HCT116 (cell line): ENCODE measurements at regions not wholly inside any gene's neighbourhood (a gene's known extent, or its start where the extent isn't known, plus 50 kb on each side); places are given as distances from the start of the nearest gene placed in this dataset.

Experiments used
- ATAC-seq: fragments of 200-7000 bp; cut with Tn5 transposase; 2 replicates; pipeline ENCODE4 v1.9.1; 2020; ENCODE audit warnings: mild to moderate bottlenecking, moderate library complexity
- BruUV-seq: library from RNA; stranded (reverse); fragments of 400-500 nt; replicated peaks from 2 replicates; lab custom pipeline; 2021; lab: Mats Ljungman, UMichigan
- CTCF ChIA-PET: fragments of 300-600 bp; sonication (Branson Sonifier 250); formaldehyde crosslinking; loops from one replicate; lab custom pipeline; 2021; ENCODE audit warnings: antibody characterized with exemption; lab: Charles Lee
- POLR2A ChIA-PET: fragments of 300-600, 350-600 bp; sonication (Branson Sonifier 250); formaldehyde crosslinking; loops from one replicate; lab custom pipeline; 2021; ENCODE audit warnings: antibody characterized with exemption; lab: Charles Lee
- RAD21 ChIA-PET, 2 experiments: fragments of 300-600 bp; sonication (Branson Sonifier 250); formaldehyde crosslinking; loops; one replicate each; lab custom pipeline; 2023; ENCODE audit warnings: low total read pairs in 2 of 2; ENCODE audit not compliant: uncharacterized antibody in 2 of 2, unreplicated experiment in 2 of 2, low non-redundant PET in 1 of 2; lab: Charles Lee
- DNase-seq: peaks from one replicate; pipeline ENCODE4 v3.0.0-alpha.2; 2010; ENCODE audit warnings: low read depth, low spot score
- H2AFZ ChIP-seq: fragments of 200-600 bp; shearing (Covaris generic), sonication (generic); 2 replicates; pipeline ENCODE4 v1.6.1; 2017; ENCODE audit warnings: low read depth, mixed run types, mixed read lengths, antibody characterized with exemption, low read length; ENCODE audit not compliant: poor library complexity, severe bottlenecking
- H3K27ac ChIP-seq: 2 replicates; pipeline ENCODE4 v1.5.1; 2012; ENCODE audit warnings: low read depth, low read length
- H3K27me3 ChIP-seq: fragments of 200-600 bp; sonication (generic); 2 replicates; pipeline ENCODE4 v1.6.1; 2016; ENCODE audit warnings: mixed run types, low read length, mixed read lengths; ENCODE audit not compliant: insufficient read depth
- H3K36me3 ChIP-seq, 2 experiments: fragments of 200-500 bp in 1 of 2; fragments of 200-600 bp in 1 of 2; sonication (Bioruptor generic) in 1 of 2; sonication (generic) in 1 of 2; 2 replicates each; pipeline versions ENCODE4 v1.5.1 to v1.6.1; 2014 to 2016; ENCODE audit warnings: low read length in 2 of 2, inconsistent platforms in 1 of 2, mixed read lengths in 1 of 2, mixed run types in 1 of 2; ENCODE audit not compliant: insufficient read depth in 2 of 2, control insufficient read depth in 1 of 2
- H3K4me1 ChIP-seq, 2 experiments: fragments of 200-600 bp in 1 of 2; sonication (generic) in 1 of 2; 2 replicates each; pipeline versions ENCODE4 v1.5.1 to v1.6.1; 2012 to 2017; ENCODE audit warnings: low read length in 2 of 2, inconsistent platforms in 1 of 2, mild to moderate bottlenecking in 1 of 2, mixed read lengths in 1 of 2, mixed run types in 1 of 2, moderate library complexity in 1 of 2; ENCODE audit not compliant: insufficient read depth in 2 of 2, control insufficient read depth in 1 of 2
- H3K4me2 ChIP-seq: fragments of 200-600 bp; sonication (generic); 2 replicates; pipeline ENCODE4 v1.6.1; 2017; ENCODE audit warnings: mixed run types, low read length, mixed read lengths
- H3K4me3 ChIP-seq, 2 experiments: fragments of 200-600 bp in 1 of 2; sonication (generic) in 1 of 2; replicated peaks in 1 of 2; 2 replicates each; pipeline ENCODE4 v1.5.1; 2011 to 2016; ENCODE audit warnings: low read length in 2 of 2, control low read depth in 1 of 2, low read depth in 1 of 2, mild to moderate bottlenecking in 1 of 2, mixed read lengths in 1 of 2, mixed run types in 1 of 2
- H3K79me2 ChIP-seq: fragments of 200-600 bp; sonication (generic); 2 replicates; pipeline ENCODE4 v1.6.1; 2017; ENCODE audit warnings: mild to moderate bottlenecking, mixed run types, low read length, moderate library complexity, mixed read lengths; ENCODE audit not compliant: insufficient read depth
- H3K9ac ChIP-seq: fragments of 200-600 bp; sonication (generic); 2 replicates; pipeline ENCODE4 v1.6.1; 2016; ENCODE audit warnings: low read length, mixed read lengths
- H3K9me2 ChIP-seq: fragments of 200-600 bp; sonication (generic), shearing (Covaris generic); 2 replicates; pipeline ENCODE4 v1.6.1; 2017; ENCODE audit warnings: mixed run types, mild to moderate bottlenecking, moderate library complexity; ENCODE audit not compliant: insufficient read depth
- H3K9me3 ChIP-seq, 2 experiments: fragments of 200-500 bp in 1 of 2; fragments of 200-600 bp in 1 of 2; sonication (Bioruptor generic) in 1 of 2; sonication (generic) in 1 of 2; 2 replicates each; pipeline ENCODE4 v1.6.1; 2014 to 2017; ENCODE audit warnings: low read length in 2 of 2, mixed read lengths in 2 of 2, inconsistent platforms in 1 of 2, low read depth in 1 of 2, mild to moderate bottlenecking in 1 of 2, mixed run types in 1 of 2, moderate library complexity in 1 of 2; ENCODE audit not compliant: control insufficient read depth in 1 of 2, insufficient read depth in 1 of 2
- H4K20me1 ChIP-seq: fragments of 200-600 bp; sonication (generic), shearing (Covaris generic); 2 replicates; pipeline ENCODE4 v1.6.1; 2017; ENCODE audit warnings: mixed run types, mild to moderate bottlenecking, moderate library complexity; ENCODE audit not compliant: insufficient read depth
- ATF3 ChIP-seq: IDR thresholded peaks from 2 replicates; pipeline ENCODE4 v1.6.1; 2012
- CEBPB ChIP-seq: IDR thresholded peaks from 2 replicates; pipeline ENCODE4 v1.6.1; 2012; ENCODE audit warnings: low read depth
- EGR1 ChIP-seq: IDR thresholded peaks from 2 replicates; pipeline ENCODE4 v1.6.1; 2012; ENCODE audit warnings: low read depth
- EZH2 ChIP-seq: fragments of 200-600 bp; sonication (generic); IDR thresholded peaks from 2 replicates; pipeline ENCODE4 v1.6.1; 2017; ENCODE audit warnings: antibody characterized with exemption, mixed run types
- EZH2phosphoT487 ChIP-seq: fragments of 200-600 bp; IDR thresholded peaks from 2 replicates; pipeline ENCODE4 v1.6.1; 2018; ENCODE audit warnings: antibody characterized with exemption, borderline replicate concordance
- JUND ChIP-seq: IDR thresholded peaks from 2 replicates; pipeline ENCODE4 v1.6.1; 2012
- MAX ChIP-seq: IDR thresholded peaks from 2 replicates; pipeline ENCODE4 v1.6.1; 2012
- POLR2A ChIP-seq: IDR thresholded peaks from 2 replicates; pipeline ENCODE4 v1.7.0; 2011; ENCODE audit warnings: borderline replicate concordance; ENCODE audit not compliant: insufficient read depth, insufficient read length; ENCODE audit errors: extremely low read depth
- REST ChIP-seq: IDR thresholded peaks from 2 replicates; pipeline ENCODE4 v1.6.1; 2012; ENCODE audit warnings: low read depth
- SIN3A ChIP-seq: IDR thresholded peaks from 2 replicates; pipeline ENCODE4 v1.6.1; 2012; ENCODE audit warnings: low read depth
- SP1 ChIP-seq: IDR thresholded peaks from 2 replicates; pipeline ENCODE4 v1.6.1; 2012; ENCODE audit warnings: low read depth
- SRF ChIP-seq: IDR thresholded peaks from 2 replicates; pipeline ENCODE4 v1.6.1; 2012; ENCODE audit warnings: low read depth
- YY1 ChIP-seq: IDR thresholded peaks from 2 replicates; pipeline ENCODE4 v1.6.1; 2011; ENCODE audit warnings: low read length, low read depth, moderate library complexity, mild to moderate bottlenecking; ENCODE audit not compliant: insufficient replicate concordance; ENCODE audit errors: extremely low read depth
- ZNF274 ChIP-seq: fragments of 200-500 bp; sonication (Bioruptor generic); IDR thresholded peaks from 2 replicates; pipeline ENCODE4 v1.6.1; 2014; ENCODE audit warnings: mild to moderate bottlenecking, low read depth, low read length, inconsistent platforms
- intact Hi-C: fragments of 100-400 bp; cut with micrococcal nuclease; formaldehyde crosslinking; loops from 2 replicates; pipeline ENCODE4 v1.10.0; 2022
- TF ChIP-seq, protein P1 (sequence below), 3 experiments: fragments of 200-600 bp in 1 of 3; sonication (generic) in 1 of 3; IDR thresholded peaks in 2 of 3; conservative IDR thresholded peaks in 1 of 3; 2 replicates each; pipeline ENCODE4 v1.5.1; 2012 to 2017; ENCODE audit warnings: low read depth in 2 of 3, low read length in 2 of 3, antibody characterized with exemption in 1 of 3, borderline replicate concordance in 1 of 3, control low read depth in 1 of 3, mild to moderate bottlenecking in 1 of 3, mixed read lengths in 1 of 3, mixed run types in 1 of 3, moderate library complexity in 1 of 3; ENCODE audit not compliant: insufficient read depth in 1 of 3

GRCh38 chr17:34843682-34844081, 117.6 kb downstream of the CCT6B start:
- Histone ChIP-seq H2AFZ (no peak overlapping the region), H3K36me3 (no peaks in the 10 kb centered on the region), H3K27me3 (peaks cover 32% of the 10 kb centered on the region)
- no TSS peak for BruUV-seq
- POLR2A ChIA-PET: no interaction called here
- TF ChIP-seq REST (no peak), EZH2 (no peak), POLR2A (no peak), JUND (no peak), YY1 (no peak), SP1 (no peak), EGR1 (no peak), MAX (no peak), SIN3A (no peak), ZNF274 (no peak), ATF3 (no peak), SRF (no peak), EZH2phosphoT487 (no peak), CEBPB (no peak)
- TF ChIP-seq, protein P1, sequence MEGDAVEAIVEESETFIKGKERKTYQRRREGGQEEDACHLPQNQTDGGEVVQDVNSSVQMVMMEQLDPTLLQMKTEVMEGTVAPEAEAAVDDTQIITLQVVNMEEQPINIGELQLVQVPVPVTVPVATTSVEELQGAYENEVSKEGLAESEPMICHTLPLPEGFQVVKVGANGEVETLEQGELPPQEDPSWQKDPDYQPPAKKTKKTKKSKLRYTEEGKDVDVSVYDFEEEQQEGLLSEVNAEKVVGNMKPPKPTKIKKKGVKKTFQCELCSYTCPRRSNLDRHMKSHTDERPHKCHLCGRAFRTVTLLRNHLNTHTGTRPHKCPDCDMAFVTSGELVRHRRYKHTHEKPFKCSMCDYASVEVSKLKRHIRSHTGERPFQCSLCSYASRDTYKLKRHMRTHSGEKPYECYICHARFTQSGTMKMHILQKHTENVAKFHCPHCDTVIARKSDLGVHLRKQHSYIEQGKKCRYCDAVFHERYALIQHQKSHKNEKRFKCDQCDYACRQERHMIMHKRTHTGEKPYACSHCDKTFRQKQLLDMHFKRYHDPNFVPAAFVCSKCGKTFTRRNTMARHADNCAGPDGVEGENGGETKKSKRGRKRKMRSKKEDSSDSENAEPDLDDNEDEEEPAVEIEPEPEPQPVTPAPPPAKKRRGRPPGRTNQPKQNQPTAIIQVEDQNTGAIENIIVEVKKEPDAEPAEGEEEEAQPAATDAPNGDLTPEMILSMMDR (IDR thresholded peaks at IDR 0.05 in 2 of 3, conservative IDR thresholded peaks at IDR 0.05 in 1 of 3; ENCODE audit: borderline replicate concordance in 1 of 3, insufficient read depth in 1 of 3, low read depth in 2 of 3, low read length in 2 of 3): no peak
- TF ChIP-seq, all 23 proteins: peak for 0
- H3K27ac ChIP-seq: no peak overlapping the region
- H3K4me1 ChIP-seq: no peaks in the 10 kb centered on the region
- H4K20me1 ChIP-seq: no peaks in the 10 kb centered on the region
- ATAC-seq (no peak), DNase-seq (no peak)
- RAD21 ChIA-PET: no interaction called here
- no peaks in the 10 kb centered on the region for H3K79me2 ChIP-seq
- no peak overlapping the region for H3K4me3 ChIP-seq
- H3K4me2 ChIP-seq: no peak overlapping the region
- H3K9ac ChIP-seq: no peak overlapping the region
- no peaks in the 10 kb centered on the region for H3K9me2 ChIP-seq
- H3K9me3 ChIP-seq: no peaks in the 10 kb centered on the region
- CTCF ChIA-PET: no interaction called here
- intact Hi-C loops: no loop called here
